Lower leg skin (tissue), 4 donors: ENCODE measurements at regions not wholly inside any gene's neighbourhood (a gene's known extent, or its start where the extent isn't known, plus 50 kb on each side); places are given as distances from the start of the nearest gene placed in this dataset.

Source experiments
- DNase-seq, 2 donors: peaks; one replicate each; pipeline ENCODE4 v3.0.0-alpha.2; 2019; ENCODE audit warnings: low spot score in 2 of 2
- H3K4me3 ChIP-seq: fragments of 200-600 bp; sonication (generic); 2 replicates; pipeline ENCODE4 v1.5.1; 2017; ENCODE audit warnings: mild to moderate bottlenecking, low read depth; ENCODE audit not compliant: poor library complexity, severe bottlenecking
- CTCF ChIP-seq, 3 donors: fragments of 450-650 bp; IDR thresholded peaks; one replicate each; pipeline ENCODE4 v1.5.1; 2016; ENCODE audit warnings: antibody characterized with exemption in 3 of 3, mild to moderate bottlenecking in 3 of 3, moderate library complexity in 2 of 3
- POLR2A ChIP-seq, 2 donors: fragments of 450-650 bp; IDR thresholded peaks; one replicate each; pipeline ENCODE4 v1.6.1; 2016 to 2017; ENCODE audit warnings: antibody characterized with exemption in 2 of 2, mild to moderate bottlenecking in 1 of 2, moderate library complexity in 1 of 2
- WGBS, 2 donors: methylation state at CpG; one replicate each; pipeline ENCODE4 v1.1.5; 2018; 5-methylcytosine and 5-hydroxymethylcytosine counted together
- intact Hi-C: fragments of 100-400 bp; cut with DNase I; formaldehyde crosslinking; loops from one replicate; pipeline ENCODE4 v1.15.0; 2023; ENCODE audit warnings: low total_unique reads

GRCh38 chr22:48908547-48908946 lies 919.1 kb downstream of the BRD1 start:
- 60 to 65% methylated on average over 9 of the region's 9 CpGs for WGBS, 2 donors
- no peak overlapping the region for H3K4me3 ChIP-seq
- intact Hi-C loops = no loop called here
- no peak for TF ChIP-seq CTCF (IDR thresholded peaks at IDR 0.05)
- no peak for TF ChIP-seq POLR2A (IDR thresholded peaks at IDR 0.05)
- DNase-seq = peak in 1 of 2 donors; percentile 65

DNA sequence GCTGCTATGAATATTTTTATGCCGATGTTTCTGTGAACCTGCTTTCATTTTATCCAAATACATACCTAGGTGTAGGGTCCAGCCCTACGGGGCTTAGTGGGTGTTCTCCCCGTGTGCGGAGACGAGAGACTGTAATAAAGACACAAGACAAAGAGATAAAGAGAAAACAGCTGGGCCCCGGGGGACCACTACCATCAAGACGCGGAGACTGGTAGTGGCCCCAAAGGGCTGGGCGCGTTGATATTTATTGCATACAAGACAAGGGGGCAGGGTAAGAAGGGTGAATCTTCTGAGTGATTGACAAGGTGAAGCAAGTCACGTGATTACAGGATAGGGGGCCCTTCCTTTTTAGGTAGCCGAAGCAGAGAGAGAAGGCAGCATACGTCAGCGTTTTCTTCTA lies 920.1 kb downstream of the BRD1 start:
- H3K4me3 ChIP-seq = no peak overlapping the region
- peak in 1 of 2 donors; percentile 49 for DNase-seq
- TF ChIP-seq CTCF (IDR thresholded peaks at IDR 0.05) (no peak), POLR2A (IDR thresholded peaks at IDR 0.05) (no peak)
- 46 to 53% methylated on average over 14 of the region's 14 CpGs for WGBS, 2 donors
- intact Hi-C loops = no loop called here

- H3K4me3 ChIP-seq = no peak overlapping the region
- DNase-seq = peak in 1 of 2 donors; percentile 79
- WGBS, 2 donors = 68 to 71% methylated on average over 17 of the region's 17 CpGs
- no peak for TF ChIP-seq POLR2A (IDR thresholded peaks at IDR 0.05)
- TF ChIP-seq CTCF (IDR thresholded peaks at IDR 0.05) = no peak
- intact Hi-C loops = no loop called here
Observed at GRCh38 chr22:48906216-48906835, 921.3 kb downstream of the BRD1 start.

- TF ChIP-seq POLR2A (IDR thresholded peaks at IDR 0.05) (no peak), CTCF (IDR thresholded peaks at IDR 0.05) (no peak)
Observed at GRCh38 chr22:48905206-48905975, 922.3 kb downstream of the BRD1 start.

DNA sequence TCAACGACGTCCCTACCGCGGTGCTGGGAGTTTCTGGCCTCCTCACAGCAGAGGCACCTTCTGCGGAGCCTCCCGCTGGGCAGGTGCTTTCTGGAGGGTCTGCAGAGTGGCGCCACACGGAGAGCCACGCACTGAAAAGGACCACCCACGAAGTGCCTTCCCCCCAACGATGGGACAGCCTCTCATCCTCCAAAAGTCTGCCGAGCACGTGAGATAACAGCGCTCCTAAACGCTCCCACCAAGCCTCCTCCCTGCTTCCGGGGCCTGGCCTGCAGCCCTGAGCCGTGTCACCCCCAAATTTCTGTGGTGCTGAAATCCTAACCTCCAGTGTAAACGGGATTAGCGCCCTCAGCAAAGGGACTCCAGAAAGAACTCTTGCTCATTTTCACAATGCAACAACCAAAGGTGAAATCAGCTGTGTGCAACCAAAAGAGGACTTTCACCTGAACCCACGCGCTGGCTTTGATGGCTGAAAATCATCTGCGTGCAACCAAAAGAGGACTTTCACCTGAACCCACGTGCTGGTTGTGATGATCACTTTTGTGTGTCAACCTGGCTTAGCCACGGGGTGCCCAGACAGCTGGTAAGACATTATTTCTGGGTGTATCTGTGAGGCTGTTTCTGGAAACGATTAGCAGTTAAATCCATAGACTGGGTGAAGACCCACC lies 924.6 kb downstream of the BRD1 start:
- 71 to 73% methylated on average over 15 to 21 of the region's 25 CpGs for WGBS, 2 donors
- H3K4me3 ChIP-seq = no peak overlapping the region
- intact Hi-C loops = no loop called here
- peak in 1 of 2 donors; percentile 53 for DNase-seq
- TF ChIP-seq POLR2A (IDR thresholded peaks at IDR 0.05) = no peak
- TF ChIP-seq CTCF (IDR thresholded peaks at IDR 0.05) = no peak

More at GRCh38 chr22:48905206-48905975, 922.3 kb downstream of the BRD1 start:
- H3K4me3 ChIP-seq = no peak overlapping the region
- WGBS, 2 donors = 81 to 86% methylated on average over 16 to 17 of the region's 17 CpGs
- intact Hi-C loops = no loop called here
- peak in 1 of 2 donors; percentile 82 for DNase-seq
